Esophagus squamous epithelium (tissue), 5 donors: ENCODE measurements at regions not wholly inside any gene's neighbourhood (a gene's known extent, or its start where the extent isn't known, plus 50 kb on each side); places are given as distances from the start of the nearest gene placed in this dataset.

Source experiments
- DNase-seq: peaks from one replicate; lab custom pipeline; 2025; lab: John Stamatoyannopoulos, UW
- H3K27ac ChIP-seq, 4 donors: fragments of 200-600 bp; sonication (generic); one replicate each; pipeline ENCODE4 v1.5.1; 2016 to 2019; ENCODE audit warnings: mild to moderate bottlenecking in 1 of 4
- H3K27me3 ChIP-seq, 4 donors: fragments of 200-600 bp; sonication (generic); 1 replicate in 3 of 4; 2 replicates in 1 of 4; pipeline versions ENCODE4 v1.5.1 to v1.6.0; 2017 to 2021; ENCODE audit warnings: antibody characterized with exemption in 1 of 4
- H3K36me3 ChIP-seq, 3 donors: fragments of 200-600 bp; sonication (generic); one replicate each; pipeline ENCODE4 v1.5.1; 2016 to 2019
- H3K4me1 ChIP-seq, 3 donors: fragments of 200-600 bp; sonication (generic); one replicate each; pipeline ENCODE4 v1.5.1; 2017 to 2019
- H3K4me3 ChIP-seq, 4 donors: fragments of 200-600 bp; sonication (generic); 1 replicate in 3 of 4; 2 replicates in 1 of 4; pipeline ENCODE4 v1.5.1; 2016 to 2019; ENCODE audit warnings: mild to moderate bottlenecking in 2 of 4, moderate library complexity in 1 of 4
- H3K9me3 ChIP-seq, 3 donors: fragments of 200-600 bp; sonication (generic); one replicate each; pipeline ENCODE4 v1.5.1; 2016 to 2019
- POLR2A ChIP-seq, 4 donors: fragments of 450-650 bp; IDR thresholded peaks; one replicate each; pipeline ENCODE4 v1.6.1; 2017; ENCODE audit warnings: antibody characterized with exemption in 4 of 4, mild to moderate bottlenecking in 4 of 4, moderate library complexity in 3 of 4
- WGBS, 2 donors: methylation state at CpG; one replicate each; pipeline ENCODE4 v1.1.5; 2018; 5-methylcytosine and 5-hydroxymethylcytosine counted together
- intact Hi-C: fragments of 100-400 bp; cut with DNase I; formaldehyde crosslinking; loops from one replicate; pipeline ENCODE4 v1.15.0; 2022
- TF ChIP-seq, protein P1 (sequence below), 6 experiments: fragments of 450-650 bp in 4 of 6; fragments of 200-600 bp in 2 of 6; sonication (generic) in 2 of 6; IDR thresholded peaks; one replicate each; pipeline ENCODE4 v1.5.1; 2016 to 2019; ENCODE audit warnings: antibody characterized with exemption in 6 of 6, mild to moderate bottlenecking in 4 of 6, moderate library complexity in 4 of 6
- donor health status: DM: yes; HTN: yes; CAD: no.

- intact Hi-C loops, result no loop called here
- no peak for TF ChIP-seq POLR2A (IDR thresholded peaks at IDR 0.05)
- TF ChIP-seq, protein P1, sequence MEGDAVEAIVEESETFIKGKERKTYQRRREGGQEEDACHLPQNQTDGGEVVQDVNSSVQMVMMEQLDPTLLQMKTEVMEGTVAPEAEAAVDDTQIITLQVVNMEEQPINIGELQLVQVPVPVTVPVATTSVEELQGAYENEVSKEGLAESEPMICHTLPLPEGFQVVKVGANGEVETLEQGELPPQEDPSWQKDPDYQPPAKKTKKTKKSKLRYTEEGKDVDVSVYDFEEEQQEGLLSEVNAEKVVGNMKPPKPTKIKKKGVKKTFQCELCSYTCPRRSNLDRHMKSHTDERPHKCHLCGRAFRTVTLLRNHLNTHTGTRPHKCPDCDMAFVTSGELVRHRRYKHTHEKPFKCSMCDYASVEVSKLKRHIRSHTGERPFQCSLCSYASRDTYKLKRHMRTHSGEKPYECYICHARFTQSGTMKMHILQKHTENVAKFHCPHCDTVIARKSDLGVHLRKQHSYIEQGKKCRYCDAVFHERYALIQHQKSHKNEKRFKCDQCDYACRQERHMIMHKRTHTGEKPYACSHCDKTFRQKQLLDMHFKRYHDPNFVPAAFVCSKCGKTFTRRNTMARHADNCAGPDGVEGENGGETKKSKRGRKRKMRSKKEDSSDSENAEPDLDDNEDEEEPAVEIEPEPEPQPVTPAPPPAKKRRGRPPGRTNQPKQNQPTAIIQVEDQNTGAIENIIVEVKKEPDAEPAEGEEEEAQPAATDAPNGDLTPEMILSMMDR (IDR thresholded peaks at IDR 0.05), result no peak
- no peak for DNase-seq
- Histone ChIP-seq H3K4me3 (no peak overlapping the region), H3K27me3 (no peaks in the 10 kb centered on the region), H3K27ac (no peak overlapping the region), H3K36me3 (no peaks in the 10 kb centered on the region), H3K9me3 (no peaks in the 10 kb centered on the region), H3K4me1 (peaks cover 10 to 44% (median 17%) of the 10 kb centered on the region in 3 donors)
- WGBS, 2 donors, result 79 to 81% methylated on average over 2 to 5 of the region's 6 CpGs
These were observed 220.1 kb upstream of the DTNBP1 start for GRCh38 chr6:15882915-15883314.

- WGBS, 2 donors, result 65 to 73% methylated on average over 4 of the region's 4 CpGs
- H3K9me3 ChIP-seq, result no peaks in the 10 kb centered on the region
- no peak for DNase-seq
- no peak overlapping the region for H3K4me3 ChIP-seq
- TF ChIP-seq POLR2A (IDR thresholded peaks at IDR 0.05), result no peak
- TF ChIP-seq, protein P1 (IDR thresholded peaks at IDR 0.05), result no peak
- H3K36me3 ChIP-seq, result no peaks in the 10 kb centered on the region
- H3K27me3 ChIP-seq, result no peaks in the 10 kb centered on the region
- intact Hi-C loops, result no loop called here
- H3K4me1 ChIP-seq, result peaks cover 4 to 38% (median 11%) of the 10 kb centered on the region in 3 donors
- H3K27ac ChIP-seq, result no peak overlapping the region
These were observed 219.5 kb upstream of the DTNBP1 start for GRCh38 chr6:15882345-15882744.

- Histone ChIP-seq H3K9me3 (no peaks in the 10 kb centered on the region), H3K27me3 (no peaks in the 10 kb centered on the region), H3K4me3 (no peak overlapping the region), H3K36me3 (no peaks in the 10 kb centered on the region), H3K27ac (no peak overlapping the region), H3K4me1 (peaks cover 0 to 35% (median 6%) of the 10 kb centered on the region in 3 donors)
- intact Hi-C loops, result no loop called here
- no peak for TF ChIP-seq POLR2A (IDR thresholded peaks at IDR 0.05)
- no peak for DNase-seq
- WGBS, 2 donors, result 40 to 52% methylated on average over 3 of the region's 3 CpGs
These were observed 218.3 kb upstream of the DTNBP1 start for GRCh38 chr6:15881150-15881549.

GRCh38 chr6:15880262-15880973 is 217.6 kb upstream of the DTNBP1 start:
- TF ChIP-seq, protein P1 (IDR thresholded peaks at IDR 0.05), result no peak
- no peak for TF ChIP-seq POLR2A (IDR thresholded peaks at IDR 0.05)
- Histone ChIP-seq H3K27ac (peak overlapping the region in 1 of 4 donors; percentile 23), H3K27me3 (no peaks in the 10 kb centered on the region), H3K36me3 (no peaks in the 10 kb centered on the region), H3K9me3 (no peaks in the 10 kb centered on the region), H3K4me1 (peaks cover 0 to 35% (median 6%) of the 10 kb centered on the region in 3 donors), H3K4me3 (no peak overlapping the region)
- intact Hi-C loops, result no loop called here
- DNase-seq, result no peak
- WGBS, 2 donors, result 79 to 83% methylated on average over 4 of the region's 4 CpGs

GRCh38 chr6:15879371-15880261 is 216.8 kb upstream of the DTNBP1 start:
- intact Hi-C loops, result no loop called here
- Histone ChIP-seq H3K27me3 (no peaks in the 10 kb centered on the region), H3K9me3 (no peaks in the 10 kb centered on the region), H3K4me1 (peaks cover 0 to 35% (median 6%) of the 10 kb centered on the region in 3 donors), H3K4me3 (no peak overlapping the region), H3K36me3 (no peaks in the 10 kb centered on the region), H3K27ac (peak overlapping the region in 1 of 4 donors; percentile 23)
- TF ChIP-seq, protein P1 (IDR thresholded peaks at IDR 0.05), result no peak
- TF ChIP-seq POLR2A (IDR thresholded peaks at IDR 0.05), result no peak
- 30 to 42% methylated on average over 12 of the region's 12 CpGs for WGBS, 2 donors
- no peak for DNase-seq
